H1 (cell line): ENCODE measurements at regions not wholly inside any gene's neighbourhood (a gene's known extent, or its start where the extent isn't known, plus 50 kb on each side); places are given as distances from the start of the nearest gene placed in this dataset.

ENCODE experiments used
- CHD1 ChIP-seq: IDR thresholded peaks from 2 replicates; pipeline ENCODE4 v1.6.1; 2012; ENCODE audit warnings: low read depth, low read length, improper control_type of control experiment
- CTBP2 ChIP-seq: IDR thresholded peaks from 2 replicates; pipeline ENCODE4 v1.7.0; 2011; ENCODE audit warnings: borderline replicate concordance, mild to moderate bottlenecking, moderate library complexity, mixed read lengths, low read length; ENCODE audit not compliant: insufficient read depth, insufficient read length
- EZH2 ChIP-seq: fragments of 200-600 bp; sonication (generic); IDR thresholded peaks from 2 replicates; pipeline ENCODE4 v1.7.1; 2012; ENCODE audit warnings: low read depth, mild to moderate bottlenecking, moderate library complexity, low read length, inconsistent platforms; ENCODE audit not compliant: severe bottlenecking
- SAP30 ChIP-seq: fragments of 300-600 bp; sonication (generic); IDR thresholded peaks from 2 replicates; pipeline ENCODE4 v1.7.1; 2012; ENCODE audit warnings: low read length, moderate library complexity, mild to moderate bottlenecking, inconsistent platforms; ENCODE audit not compliant: insufficient read depth, insufficient replicate concordance
- SIN3A ChIP-seq, 2 experiments: IDR thresholded peaks in 1 of 2; conservative IDR thresholded peaks in 1 of 2; 2 replicates each; pipeline ENCODE4 v1.6.1; 2011 to 2012; ENCODE audit warnings: low read length in 2 of 2, improper control_type of control experiment in 1 of 2, low read depth in 1 of 2, mild to moderate bottlenecking in 1 of 2
- TF ChIP-seq, protein P1 (sequence below): fragments of 300-600 bp; sonication (generic); IDR thresholded peaks from 2 replicates; pipeline ENCODE4 v1.7.1; 2012; ENCODE audit warnings: low read length, moderate library complexity, mild to moderate bottlenecking, inconsistent platforms; ENCODE audit not compliant: insufficient replicate concordance
- TF ChIP-seq, protein P2 (sequence below): IDR thresholded peaks from 2 replicates; pipeline ENCODE4 v1.6.1; 2011; ENCODE audit warnings: low read length, improper control_type of control experiment

DNA sequence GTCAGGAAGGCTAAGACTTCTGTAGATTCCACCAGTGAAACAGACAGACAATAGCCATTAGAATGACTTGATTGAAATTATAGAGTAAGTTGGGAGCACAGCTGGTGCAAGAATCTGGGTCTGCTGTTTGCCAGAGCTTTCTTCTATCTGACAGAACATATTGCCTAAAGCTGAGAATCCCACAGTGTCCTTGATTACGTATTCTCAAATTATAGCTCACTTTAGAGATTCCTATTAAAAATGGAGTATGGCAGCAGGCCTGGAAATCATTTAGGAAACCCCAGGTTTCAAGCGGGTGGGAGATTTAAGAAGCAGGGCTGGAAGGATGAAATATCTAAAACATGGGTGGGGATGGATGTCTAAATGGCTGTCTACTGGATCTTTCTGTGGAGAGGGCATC is 639.7 kb upstream of the CXADR start (continued):
- TF ChIP-seq, protein P1, sequence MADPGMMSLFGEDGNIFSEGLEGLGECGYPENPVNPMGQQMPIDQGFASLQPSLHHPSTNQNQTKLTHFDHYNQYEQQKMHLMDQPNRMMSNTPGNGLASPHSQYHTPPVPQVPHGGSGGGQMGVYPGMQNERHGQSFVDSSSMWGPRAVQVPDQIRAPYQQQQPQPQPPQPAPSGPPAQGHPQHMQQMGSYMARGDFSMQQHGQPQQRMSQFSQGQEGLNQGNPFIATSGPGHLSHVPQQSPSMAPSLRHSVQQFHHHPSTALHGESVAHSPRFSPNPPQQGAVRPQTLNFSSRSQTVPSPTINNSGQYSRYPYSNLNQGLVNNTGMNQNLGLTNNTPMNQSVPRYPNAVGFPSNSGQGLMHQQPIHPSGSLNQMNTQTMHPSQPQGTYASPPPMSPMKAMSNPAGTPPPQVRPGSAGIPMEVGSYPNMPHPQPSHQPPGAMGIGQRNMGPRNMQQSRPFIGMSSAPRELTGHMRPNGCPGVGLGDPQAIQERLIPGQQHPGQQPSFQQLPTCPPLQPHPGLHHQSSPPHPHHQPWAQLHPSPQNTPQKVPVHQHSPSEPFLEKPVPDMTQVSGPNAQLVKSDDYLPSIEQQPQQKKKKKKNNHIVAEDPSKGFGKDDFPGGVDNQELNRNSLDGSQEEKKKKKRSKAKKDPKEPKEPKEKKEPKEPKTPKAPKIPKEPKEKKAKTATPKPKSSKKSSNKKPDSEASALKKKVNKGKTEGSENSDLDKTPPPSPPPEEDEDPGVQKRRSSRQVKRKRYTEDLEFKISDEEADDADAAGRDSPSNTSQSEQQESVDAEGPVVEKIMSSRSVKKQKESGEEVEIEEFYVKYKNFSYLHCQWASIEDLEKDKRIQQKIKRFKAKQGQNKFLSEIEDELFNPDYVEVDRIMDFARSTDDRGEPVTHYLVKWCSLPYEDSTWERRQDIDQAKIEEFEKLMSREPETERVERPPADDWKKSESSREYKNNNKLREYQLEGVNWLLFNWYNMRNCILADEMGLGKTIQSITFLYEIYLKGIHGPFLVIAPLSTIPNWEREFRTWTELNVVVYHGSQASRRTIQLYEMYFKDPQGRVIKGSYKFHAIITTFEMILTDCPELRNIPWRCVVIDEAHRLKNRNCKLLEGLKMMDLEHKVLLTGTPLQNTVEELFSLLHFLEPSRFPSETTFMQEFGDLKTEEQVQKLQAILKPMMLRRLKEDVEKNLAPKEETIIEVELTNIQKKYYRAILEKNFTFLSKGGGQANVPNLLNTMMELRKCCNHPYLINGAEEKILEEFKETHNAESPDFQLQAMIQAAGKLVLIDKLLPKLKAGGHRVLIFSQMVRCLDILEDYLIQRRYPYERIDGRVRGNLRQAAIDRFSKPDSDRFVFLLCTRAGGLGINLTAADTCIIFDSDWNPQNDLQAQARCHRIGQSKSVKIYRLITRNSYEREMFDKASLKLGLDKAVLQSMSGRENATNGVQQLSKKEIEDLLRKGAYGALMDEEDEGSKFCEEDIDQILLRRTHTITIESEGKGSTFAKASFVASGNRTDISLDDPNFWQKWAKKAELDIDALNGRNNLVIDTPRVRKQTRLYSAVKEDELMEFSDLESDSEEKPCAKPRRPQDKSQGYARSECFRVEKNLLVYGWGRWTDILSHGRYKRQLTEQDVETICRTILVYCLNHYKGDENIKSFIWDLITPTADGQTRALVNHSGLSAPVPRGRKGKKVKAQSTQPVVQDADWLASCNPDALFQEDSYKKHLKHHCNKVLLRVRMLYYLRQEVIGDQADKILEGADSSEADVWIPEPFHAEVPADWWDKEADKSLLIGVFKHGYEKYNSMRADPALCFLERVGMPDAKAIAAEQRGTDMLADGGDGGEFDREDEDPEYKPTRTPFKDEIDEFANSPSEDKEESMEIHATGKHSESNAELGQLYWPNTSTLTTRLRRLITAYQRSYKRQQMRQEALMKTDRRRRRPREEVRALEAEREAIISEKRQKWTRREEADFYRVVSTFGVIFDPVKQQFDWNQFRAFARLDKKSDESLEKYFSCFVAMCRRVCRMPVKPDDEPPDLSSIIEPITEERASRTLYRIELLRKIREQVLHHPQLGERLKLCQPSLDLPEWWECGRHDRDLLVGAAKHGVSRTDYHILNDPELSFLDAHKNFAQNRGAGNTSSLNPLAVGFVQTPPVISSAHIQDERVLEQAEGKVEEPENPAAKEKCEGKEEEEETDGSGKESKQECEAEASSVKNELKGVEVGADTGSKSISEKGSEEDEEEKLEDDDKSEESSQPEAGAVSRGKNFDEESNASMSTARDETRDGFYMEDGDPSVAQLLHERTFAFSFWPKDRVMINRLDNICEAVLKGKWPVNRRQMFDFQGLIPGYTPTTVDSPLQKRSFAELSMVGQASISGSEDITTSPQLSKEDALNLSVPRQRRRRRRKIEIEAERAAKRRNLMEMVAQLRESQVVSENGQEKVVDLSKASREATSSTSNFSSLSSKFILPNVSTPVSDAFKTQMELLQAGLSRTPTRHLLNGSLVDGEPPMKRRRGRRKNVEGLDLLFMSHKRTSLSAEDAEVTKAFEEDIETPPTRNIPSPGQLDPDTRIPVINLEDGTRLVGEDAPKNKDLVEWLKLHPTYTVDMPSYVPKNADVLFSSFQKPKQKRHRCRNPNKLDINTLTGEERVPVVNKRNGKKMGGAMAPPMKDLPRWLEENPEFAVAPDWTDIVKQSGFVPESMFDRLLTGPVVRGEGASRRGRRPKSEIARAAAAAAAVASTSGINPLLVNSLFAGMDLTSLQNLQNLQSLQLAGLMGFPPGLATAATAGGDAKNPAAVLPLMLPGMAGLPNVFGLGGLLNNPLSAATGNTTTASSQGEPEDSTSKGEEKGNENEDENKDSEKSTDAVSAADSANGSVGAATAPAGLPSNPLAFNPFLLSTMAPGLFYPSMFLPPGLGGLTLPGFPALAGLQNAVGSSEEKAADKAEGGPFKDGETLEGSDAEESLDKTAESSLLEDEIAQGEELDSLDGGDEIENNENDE: no peak
- TF ChIP-seq, protein P2, sequence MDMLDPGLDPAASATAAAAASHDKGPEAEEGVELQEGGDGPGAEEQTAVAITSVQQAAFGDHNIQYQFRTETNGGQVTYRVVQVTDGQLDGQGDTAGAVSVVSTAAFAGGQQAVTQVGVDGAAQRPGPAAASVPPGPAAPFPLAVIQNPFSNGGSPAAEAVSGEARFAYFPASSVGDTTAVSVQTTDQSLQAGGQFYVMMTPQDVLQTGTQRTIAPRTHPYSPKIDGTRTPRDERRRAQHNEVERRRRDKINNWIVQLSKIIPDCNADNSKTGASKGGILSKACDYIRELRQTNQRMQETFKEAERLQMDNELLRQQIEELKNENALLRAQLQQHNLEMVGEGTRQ: no peak
- TF ChIP-seq CHD1 (no peak), SAP30 (no peak), EZH2 (no peak), CTBP2 (no peak), SIN3A (conservative IDR thresholded peaks at IDR 0.05 in 1 of 2, IDR thresholded peaks at IDR 0.05 in 1 of 2; ENCODE audit: low read depth in 1 of 2, low read length in 2 of 2) (no peak)
